ENCODE measurements at regions not wholly inside any gene's neighbourhood (a gene's known extent, or its start where the extent isn't known, plus 50 kb on each side); places are given as distances from the start of the nearest gene placed in this dataset.
A peak's percentile ranks its signal among the peaks of the same experiment; 100 is the strongest.
"Not testable (repeated sequence)": the region's sequence is repeated elsewhere in the genome, so short reads cannot be mapped to it uniquely, and the experiment has no call there.

DNA sequence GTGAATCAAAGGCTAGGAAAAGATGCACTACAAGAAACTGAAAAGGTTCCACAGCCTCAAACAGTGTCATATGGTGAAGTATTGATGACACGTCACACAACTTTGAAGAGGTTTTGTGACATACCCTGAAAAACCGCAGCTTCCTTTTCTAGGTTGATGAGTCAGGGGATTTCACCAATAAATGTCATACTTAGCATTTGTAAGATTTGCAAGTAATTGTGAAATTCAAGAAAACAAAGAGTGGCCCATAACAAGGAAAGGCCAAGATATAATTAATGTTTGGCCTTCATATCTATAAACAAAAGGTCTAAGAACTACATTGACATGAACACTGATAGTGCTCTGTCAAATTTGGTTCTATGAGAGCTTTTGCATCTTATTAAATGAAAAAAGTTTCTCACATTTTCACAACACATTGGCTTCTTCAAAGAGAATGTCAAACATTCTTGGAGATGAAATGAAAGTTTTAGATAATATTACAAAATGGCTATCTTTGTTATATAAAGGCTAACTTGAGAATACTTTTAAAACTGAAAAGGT, 62.0 kb upstream of the NAMPT start (continued):
- TF ChIP-seq, protein P1, sequence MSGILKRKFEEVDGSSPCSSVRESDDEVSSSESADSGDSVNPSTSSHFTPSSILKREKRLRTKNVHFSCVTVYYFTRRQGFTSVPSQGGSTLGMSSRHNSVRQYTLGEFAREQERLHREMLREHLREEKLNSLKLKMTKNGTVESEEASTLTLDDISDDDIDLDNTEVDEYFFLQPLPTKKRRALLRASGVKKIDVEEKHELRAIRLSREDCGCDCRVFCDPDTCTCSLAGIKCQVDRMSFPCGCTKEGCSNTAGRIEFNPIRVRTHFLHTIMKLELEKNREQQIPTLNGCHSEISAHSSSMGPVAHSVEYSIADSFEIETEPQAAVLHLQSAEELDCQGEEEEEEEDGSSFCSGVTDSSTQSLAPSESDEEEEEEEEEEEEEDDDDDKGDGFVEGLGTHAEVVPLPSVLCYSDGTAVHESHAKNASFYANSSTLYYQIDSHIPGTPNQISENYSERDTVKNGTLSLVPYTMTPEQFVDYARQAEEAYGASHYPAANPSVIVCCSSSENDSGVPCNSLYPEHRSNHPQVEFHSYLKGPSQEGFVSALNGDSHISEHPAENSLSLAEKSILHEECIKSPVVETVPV (CRISPR knock-in tag; IDR thresholded peaks at IDR 0.05), result no peak

DNA sequence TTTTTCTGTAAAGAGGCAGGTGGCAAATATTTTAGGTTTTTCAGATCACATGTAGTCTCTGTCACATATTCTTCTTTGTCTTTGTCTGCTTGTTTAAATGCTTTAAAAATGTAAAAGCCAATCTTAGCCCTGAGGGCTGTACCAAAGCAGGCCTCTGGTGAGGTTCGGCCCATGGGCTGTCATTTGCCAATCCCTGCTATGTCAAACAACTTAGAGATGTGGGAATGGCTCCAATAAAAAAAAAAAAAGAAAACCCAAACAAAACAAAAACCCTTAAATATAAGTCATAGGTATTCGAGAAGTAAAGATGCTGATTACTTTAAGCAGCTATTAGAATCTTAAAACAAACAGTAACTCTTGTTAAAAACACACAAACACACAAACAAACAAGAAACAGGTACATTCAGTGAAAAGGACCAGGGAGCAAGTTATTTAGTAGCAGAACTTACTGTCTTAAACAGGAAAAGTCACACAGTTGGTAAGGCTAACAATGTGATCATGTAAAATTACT, 61.4 kb upstream of the NAMPT start:
- TF ChIP-seq RARB (CRISPR knock-in tag; IDR thresholded peaks at IDR 0.05) (no peak), OSR1 (CRISPR knock-in tag; IDR thresholded peaks at IDR 0.05) (no peak), ISL1 (CRISPR knock-in tag; IDR thresholded peaks at IDR 0.05) (no peak), ARNTL (CRISPR knock-in tag; IDR thresholded peaks at IDR 0.05; ENCODE audit: borderline replicate concordance, low read depth) (no peak), ZNF565 (CRISPR knock-in tag; conservative IDR thresholded peaks at IDR 0.05; ENCODE audit: low read depth) (no peak)

DNA sequence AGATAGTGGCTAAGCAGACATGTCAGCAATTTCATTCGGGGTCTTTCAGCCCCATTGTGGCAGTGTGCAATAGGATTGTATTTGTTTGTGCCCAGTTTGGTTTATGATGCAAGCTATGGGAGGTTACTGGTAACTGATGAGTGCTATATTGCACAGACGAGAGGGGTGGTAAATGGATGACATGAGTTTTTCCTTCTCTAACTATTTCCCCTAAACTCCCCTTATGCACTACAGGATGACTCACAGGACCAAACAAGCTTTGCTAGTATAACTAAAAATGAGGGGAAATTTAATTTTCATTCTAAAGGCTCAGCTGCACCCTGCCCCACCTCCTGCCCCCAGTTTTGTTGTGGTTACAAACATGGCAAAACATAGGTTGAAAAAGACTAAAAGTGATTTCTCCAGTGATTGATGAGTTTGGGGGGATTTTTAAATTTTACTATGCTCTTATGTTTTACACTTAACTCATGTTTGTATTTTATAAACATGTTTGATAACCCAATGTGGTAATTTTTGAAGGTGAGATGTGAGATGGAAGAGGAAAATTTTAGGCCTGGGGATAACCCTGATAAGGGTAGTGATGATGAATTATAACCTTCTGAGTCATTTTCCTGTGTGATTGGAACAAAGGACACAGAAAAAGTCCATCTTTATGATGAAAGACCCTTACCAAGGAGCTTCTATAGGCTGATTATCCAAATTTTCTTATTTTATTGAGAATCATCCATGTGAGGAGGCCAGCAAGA, 60.8 kb upstream of the NAMPT start:
- ATAC-seq, result peak; percentile 43; the same call in 2 of the 3 replicates
- TF ChIP-seq ZNF8 (CRISPR knock-in tag; IDR thresholded peaks at IDR 0.05), result no peak

More for the DNA sequence above, 61.4 kb upstream of the NAMPT start:
- peak; percentile 38; the same call in 2 of the 3 replicates for ATAC-seq

DNA sequence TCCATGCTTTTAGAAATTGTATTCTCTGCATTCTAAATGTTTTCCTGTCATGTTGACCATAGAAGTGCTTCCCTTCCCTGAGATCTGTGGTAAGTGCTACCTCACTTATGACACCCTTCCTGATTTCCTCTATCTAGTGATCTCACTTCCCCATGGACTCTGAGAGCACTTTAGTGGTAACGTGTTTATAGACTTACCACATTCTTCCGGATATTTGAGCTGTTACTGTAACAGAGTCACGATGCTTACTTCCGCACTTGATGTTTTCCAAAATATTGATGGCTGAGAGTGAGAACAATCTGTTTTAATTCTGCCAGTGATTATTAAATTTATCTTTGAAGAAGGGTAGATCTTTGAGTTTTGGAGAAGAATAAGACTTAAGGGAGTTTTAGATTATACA, 60.1 kb upstream of the NAMPT start:
- no peak for ATAC-seq
- TF ChIP-seq, protein P2, sequence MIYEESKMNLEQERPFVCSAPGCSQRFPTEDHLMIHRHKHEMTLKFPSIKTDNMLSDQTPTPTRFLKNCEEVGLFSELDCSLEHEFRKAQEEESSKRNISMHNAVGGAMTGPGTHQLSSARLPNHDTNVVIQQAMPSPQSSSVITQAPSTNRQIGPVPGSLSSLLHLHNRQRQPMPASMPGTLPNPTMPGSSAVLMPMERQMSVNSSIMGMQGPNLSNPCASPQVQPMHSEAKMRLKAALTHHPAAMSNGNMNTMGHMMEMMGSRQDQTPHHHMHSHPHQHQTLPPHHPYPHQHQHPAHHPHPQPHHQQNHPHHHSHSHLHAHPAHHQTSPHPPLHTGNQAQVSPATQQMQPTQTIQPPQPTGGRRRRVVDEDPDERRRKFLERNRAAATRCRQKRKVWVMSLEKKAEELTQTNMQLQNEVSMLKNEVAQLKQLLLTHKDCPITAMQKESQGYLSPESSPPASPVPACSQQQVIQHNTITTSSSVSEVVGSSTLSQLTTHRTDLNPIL (CRISPR knock-in tag; IDR thresholded peaks at IDR 0.05; ENCODE audit: low read depth), result no peak
- peak; percentile 11; the same call in 1 of the 2 replicates for TF ChIP-seq ZNF8 (CRISPR knock-in tag; IDR thresholded peaks at IDR 0.05)
- TF ChIP-seq, protein P3, sequence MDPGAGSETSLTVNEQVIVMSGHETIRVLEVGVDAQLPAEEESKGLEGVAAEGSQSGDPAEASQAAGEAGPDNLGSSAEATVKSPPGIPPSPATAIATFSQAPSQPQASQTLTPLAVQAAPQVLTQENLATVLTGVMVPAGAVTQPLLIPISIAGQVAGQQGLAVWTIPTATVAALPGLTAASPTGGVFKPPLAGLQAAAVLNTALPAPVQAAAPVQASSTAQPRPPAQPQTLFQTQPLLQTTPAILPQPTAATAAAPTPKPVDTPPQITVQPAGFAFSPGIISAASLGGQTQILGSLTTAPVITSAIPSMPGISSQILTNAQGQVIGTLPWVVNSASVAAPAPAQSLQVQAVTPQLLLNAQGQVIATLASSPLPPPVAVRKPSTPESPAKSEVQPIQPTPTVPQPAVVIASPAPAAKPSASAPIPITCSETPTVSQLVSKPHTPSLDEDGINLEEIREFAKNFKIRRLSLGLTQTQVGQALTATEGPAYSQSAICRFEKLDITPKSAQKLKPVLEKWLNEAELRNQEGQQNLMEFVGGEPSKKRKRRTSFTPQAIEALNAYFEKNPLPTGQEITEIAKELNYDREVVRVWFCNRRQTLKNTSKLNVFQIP (CRISPR knock-in tag; IDR thresholded peaks at IDR 0.05; ENCODE audit: borderline replicate concordance, low read depth), result no peak
- TF ChIP-seq, protein P4, sequence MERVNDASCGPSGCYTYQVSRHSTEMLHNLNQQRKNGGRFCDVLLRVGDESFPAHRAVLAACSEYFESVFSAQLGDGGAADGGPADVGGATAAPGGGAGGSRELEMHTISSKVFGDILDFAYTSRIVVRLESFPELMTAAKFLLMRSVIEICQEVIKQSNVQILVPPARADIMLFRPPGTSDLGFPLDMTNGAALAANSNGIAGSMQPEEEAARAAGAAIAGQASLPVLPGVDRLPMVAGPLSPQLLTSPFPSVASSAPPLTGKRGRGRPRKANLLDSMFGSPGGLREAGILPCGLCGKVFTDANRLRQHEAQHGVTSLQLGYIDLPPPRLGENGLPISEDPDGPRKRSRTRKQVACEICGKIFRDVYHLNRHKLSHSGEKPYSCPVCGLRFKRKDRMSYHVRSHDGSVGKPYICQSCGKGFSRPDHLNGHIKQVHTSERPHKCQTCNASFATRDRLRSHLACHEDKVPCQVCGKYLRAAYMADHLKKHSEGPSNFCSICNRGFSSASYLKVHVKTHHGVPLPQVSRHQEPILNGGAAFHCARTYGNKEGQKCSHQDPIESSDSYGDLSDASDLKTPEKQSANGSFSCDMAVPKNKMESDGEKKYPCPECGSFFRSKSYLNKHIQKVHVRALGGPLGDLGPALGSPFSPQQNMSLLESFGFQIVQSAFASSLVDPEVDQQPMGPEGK (CRISPR knock-in tag; IDR thresholded peaks at IDR 0.05; ENCODE audit: borderline replicate concordance), result no peak

DNA sequence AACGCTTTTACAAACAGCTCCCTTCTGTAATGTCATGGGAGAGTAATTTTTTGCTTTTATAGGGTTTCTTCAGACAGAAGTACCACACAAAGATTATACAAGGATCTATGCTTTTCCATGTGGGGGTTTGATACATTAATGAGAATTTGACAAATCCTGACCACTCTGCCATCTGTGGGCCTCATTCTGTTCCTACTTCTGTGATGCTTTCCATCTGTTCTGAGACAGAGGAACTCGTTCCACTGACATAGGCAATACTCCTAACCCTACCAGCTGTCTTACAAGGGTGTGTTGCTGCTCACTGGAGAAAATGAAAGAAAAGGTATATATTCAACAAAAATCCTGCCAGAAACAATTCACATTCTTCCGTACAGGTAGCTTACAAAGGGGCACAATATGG, 59.4 kb upstream of the NAMPT start:
- ATAC-seq, result no peak
- TF ChIP-seq, protein P1 (CRISPR knock-in tag; IDR thresholded peaks at IDR 0.05), result no peak
- TF ChIP-seq OSR1 (CRISPR knock-in tag; IDR thresholded peaks at IDR 0.05), result no peak
- TF ChIP-seq ISL1 (CRISPR knock-in tag; IDR thresholded peaks at IDR 0.05), result no peak
- no peak for TF ChIP-seq ZC3H10 (CRISPR knock-in tag; IDR thresholded peaks at IDR 0.05)
- TF ChIP-seq ARNTL (CRISPR knock-in tag; IDR thresholded peaks at IDR 0.05; ENCODE audit: borderline replicate concordance, low read depth), result no peak
- no peak for TF ChIP-seq ESRRG (CRISPR knock-in tag; IDR thresholded peaks at IDR 0.05)
- TF ChIP-seq, protein P2 (CRISPR knock-in tag; IDR thresholded peaks at IDR 0.05; ENCODE audit: low read depth), result no peak
- TF ChIP-seq GLIS3 (CRISPR knock-in tag; IDR thresholded peaks at IDR 0.05), result no peak
- TF ChIP-seq ZFP30 (CRISPR knock-in tag; IDR thresholded peaks at IDR 0.05), result no peak
- TF ChIP-seq ZNF8 (CRISPR knock-in tag; IDR thresholded peaks at IDR 0.05), result no peak
- no peak for TF ChIP-seq TCF4 (CRISPR knock-in tag; IDR thresholded peaks at IDR 0.05; ENCODE audit: borderline replicate concordance)
- no peak for TF ChIP-seq ZNF565 (CRISPR knock-in tag; conservative IDR thresholded peaks at IDR 0.05; ENCODE audit: low read depth)
- no peak for TF ChIP-seq ZNF70 (CRISPR knock-in tag; IDR thresholded peaks at IDR 0.05)

DNA sequence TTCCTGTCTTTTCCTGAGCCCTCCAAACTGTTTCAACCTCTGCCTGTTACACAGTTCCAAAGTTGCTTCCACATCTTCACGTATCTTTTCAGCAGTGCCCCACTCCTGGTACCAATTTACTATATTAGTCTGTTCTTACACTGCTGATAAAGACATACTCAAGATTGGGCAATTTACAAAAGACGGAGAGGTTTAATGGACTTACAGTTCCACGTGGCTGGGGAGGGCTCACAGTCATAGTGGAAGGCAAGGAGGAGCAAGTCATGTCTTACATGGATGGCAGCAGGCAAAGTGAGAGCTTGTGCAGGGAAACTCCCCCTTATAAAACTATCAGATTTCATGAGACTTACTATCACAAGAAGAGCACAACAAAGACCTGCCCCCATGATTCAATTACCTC, 57.3 kb upstream of the NAMPT start:
- not testable (repeated sequence) for ATAC-seq

DNA sequence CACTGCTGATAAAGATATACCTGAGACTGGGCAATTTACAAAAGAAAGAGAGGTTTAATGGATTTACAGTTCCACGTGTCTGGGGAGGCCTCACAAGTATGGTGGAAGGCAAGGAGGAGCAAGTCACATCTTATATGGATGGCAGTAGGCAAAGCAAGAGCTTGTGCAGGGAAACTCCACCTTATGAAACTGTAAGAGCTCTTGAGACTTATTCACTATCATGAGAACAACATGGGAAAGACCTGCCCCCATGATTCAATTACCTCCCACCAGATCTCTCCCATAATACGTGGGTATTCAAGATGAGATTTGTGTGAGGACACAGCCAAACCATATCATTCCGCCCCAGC, 55.4 kb upstream of the NAMPT start:
- ATAC-seq, result not testable (repeated sequence)

Data from SK-N-SH treated with all-trans-retinoic acid at 6 μM for 48 hours (cell line).